OCI-LY3 (cell line): ENCODE measurements at regions not wholly inside any gene's neighbourhood (a gene's known extent, or its start where the extent isn't known, plus 50 kb on each side); places are given as distances from the start of the nearest gene placed in this dataset.

Experiments
- H2AFZ ChIP-seq: fragments of 200-600, 300-600 bp; shearing (Covaris generic); 2 replicates; pipeline ENCODE4 v1.6.0; 2014; ENCODE audit warnings: antibody characterized with exemption, low read depth, low read length
- H3K27ac ChIP-seq: fragments of 200-600, 300-600 bp; sonication (generic); 2 replicates; pipeline ENCODE4 v1.5.1; 2014; ENCODE audit warnings: mild to moderate bottlenecking, low read length, moderate library complexity, mixed read lengths
- H3K27me3 ChIP-seq: fragments of 200-600, 300-600 bp; sonication (generic); 2 replicates; pipeline ENCODE4 v1.6.1; 2014; ENCODE audit warnings: low read depth, low read length, mixed read lengths
- H3K36me3 ChIP-seq: fragments of 200-600, 300-600 bp; sonication (generic); replicated peaks from 2 replicates; pipeline ENCODE3; 2014; ENCODE audit warnings: low read depth, low read length, mixed read lengths
- H3K4me1 ChIP-seq: fragments of 300-600, 200-600 bp; sonication (generic); 2 replicates; pipeline ENCODE4 v1.6.1; 2014; ENCODE audit warnings: low read length, mixed read lengths
- H3K4me2 ChIP-seq: fragments of 200-600, 300-600 bp; sonication (generic); 2 replicates; pipeline ENCODE4 v1.6.1; 2014; ENCODE audit warnings: low read length, mixed read lengths
- H3K4me3 ChIP-seq: fragments of 300-600, 200-600 bp; sonication (generic); 2 replicates; pipeline ENCODE4 v1.5.1; 2014; ENCODE audit warnings: antibody characterized with exemption, mild to moderate bottlenecking, low read length, moderate library complexity
- H3K79me2 ChIP-seq: fragments of 300-600, 200-600 bp; shearing (Covaris generic); 2 replicates; pipeline ENCODE4 v1.6.1; 2014; ENCODE audit warnings: mild to moderate bottlenecking, low read length, mixed read lengths
- H3K9ac ChIP-seq: fragments of 300-600, 200-600 bp; shearing (Covaris generic); 2 replicates; pipeline ENCODE4 v1.6.0; 2014; ENCODE audit warnings: mild to moderate bottlenecking, low read length, moderate library complexity
- H3K9me3 ChIP-seq: fragments of 200-600, 300-600 bp; shearing (Covaris generic); 2 replicates; pipeline ENCODE4 v1.6.1; 2014; ENCODE audit warnings: low read length, mixed read lengths; ENCODE audit not compliant: insufficient read depth
- H4K20me1 ChIP-seq: fragments of 200-600, 300-600 bp; sonication (generic); 2 replicates; pipeline ENCODE4 v1.6.1; 2016; ENCODE audit warnings: low read length, mixed read lengths; ENCODE audit not compliant: insufficient read depth
- CTCF ChIP-seq: fragments of 200-600, 300-600 bp; sonication (generic); IDR thresholded peaks from 2 replicates; pipeline ENCODE4 v1.5.1; 2014; ENCODE audit warnings: antibody characterized with exemption, low read length, low read depth
- EZH2phosphoT487 ChIP-seq: fragments of 200-600 bp; shearing (Covaris generic); IDR thresholded peaks from 2 replicates; pipeline ENCODE4 v1.6.1; 2018; ENCODE audit warnings: antibody characterized with exemption, mixed run types, low read depth

GRCh38 chr3:73786998-73787397, 162.3 kb upstream of the PDZRN3 start:
- Histone ChIP-seq H3K4me3 (no peak overlapping the region), H3K4me1 (peaks cover 21% of the 10 kb centered on the region), H4K20me1 (no peaks in the 10 kb centered on the region), H3K79me2 (no peaks in the 10 kb centered on the region), H3K36me3 (no peaks in the 10 kb centered on the region), H3K27me3 (no peaks in the 10 kb centered on the region), H3K9ac (no peak overlapping the region), H3K9me3 (no peaks in the 10 kb centered on the region), H3K27ac (no peak overlapping the region), H3K4me2 (no peak overlapping the region), H2AFZ (no peak overlapping the region)
- TF ChIP-seq CTCF (no peak), EZH2phosphoT487 (no peak)

GRCh38 chr3:73786321-73786807, 161.6 kb upstream of the PDZRN3 start:
- Histone ChIP-seq H3K9me3 (no peaks in the 10 kb centered on the region), H3K79me2 (no peaks in the 10 kb centered on the region), H3K4me3 (no peak overlapping the region), H4K20me1 (no peaks in the 10 kb centered on the region), H3K4me1 (peaks cover 21% of the 10 kb centered on the region), H2AFZ (no peak overlapping the region), H3K36me3 (no peaks in the 10 kb centered on the region), H3K27me3 (no peaks in the 10 kb centered on the region), H3K27ac (no peak overlapping the region), H3K4me2 (no peak overlapping the region), H3K9ac (no peak overlapping the region)
- no peak for TF ChIP-seq CTCF

- TF ChIP-seq CTCF (no peak), EZH2phosphoT487 (no peak)
- no peaks in the 10 kb centered on the region for H3K79me2 ChIP-seq
- peaks cover 21% of the 10 kb centered on the region for H3K4me1 ChIP-seq
- no peaks in the 10 kb centered on the region for H3K36me3 ChIP-seq
- no peak overlapping the region for H3K27ac ChIP-seq
- no peak overlapping the region for H3K9ac ChIP-seq
- H2AFZ ChIP-seq: 0 out of 2 replicates have a peak overlapping the region, but pooled peaks have one; percentile 2
- H3K9me3 ChIP-seq: no peaks in the 10 kb centered on the region
- H3K4me2 ChIP-seq: peak overlapping the region; percentile 61
- no peaks in the 10 kb centered on the region for H4K20me1 ChIP-seq
- peak overlapping the region; percentile 39 for H3K4me3 ChIP-seq
- no peaks in the 10 kb centered on the region for H3K27me3 ChIP-seq
Measured at GRCh38 chr3:73784686-73785392, 160.1 kb upstream of the PDZRN3 start.

GRCh38 chr3:73783811-73784210, 159.1 kb upstream of the PDZRN3 start:
- H3K79me2 ChIP-seq: no peaks in the 10 kb centered on the region
- H3K27me3 ChIP-seq: no peaks in the 10 kb centered on the region
- H3K4me2 ChIP-seq: no peak overlapping the region
- no peak overlapping the region for H2AFZ ChIP-seq
- no peak overlapping the region for H3K4me3 ChIP-seq
- no peaks in the 10 kb centered on the region for H3K9me3 ChIP-seq
- H4K20me1 ChIP-seq: no peaks in the 10 kb centered on the region
- peaks cover 21% of the 10 kb centered on the region for H3K4me1 ChIP-seq
- no peak overlapping the region for H3K9ac ChIP-seq
- no peaks in the 10 kb centered on the region for H3K36me3 ChIP-seq
- no peak for TF ChIP-seq EZH2phosphoT487
- TF ChIP-seq CTCF: no peak
- H3K27ac ChIP-seq: no peak overlapping the region
